ENCODE measurements at regions not wholly inside any gene's neighbourhood (a gene's known extent, or its start where the extent isn't known, plus 50 kb on each side); places are given as distances from the start of the nearest gene placed in this dataset.
A peak's percentile ranks its signal among the peaks of the same experiment; 100 is the strongest.

- intact Hi-C loops (cut with DNase I) = no loop called here
- Histone ChIP-seq H3K27me3 (no peaks in the 10 kb centered on the region), H3K4me3 (no peak overlapping the region), H3K27ac (no peak overlapping the region), H3K36me3 (no peaks in the 10 kb centered on the region), H3K4me1 (no peaks in the 10 kb centered on the region), H3K9me3 (no peaks in the 10 kb centered on the region)
- ATAC-seq = no peak
- no peak for TF ChIP-seq CTCF (IDR thresholded peaks at IDR 0.05)
- DNase-seq = no peak
- FAIRE-seq = no peak
These were observed 295.4 kb downstream of the RPAP3 start for GRCh38 chr12:47410383-47410782.

GRCh38 chr12:47409310-47409987 is 296.4 kb downstream of the RPAP3 start:
- WGBS, 2 donors = 80 to 84% methylated on average over 4 of the region's 4 CpGs
- Histone ChIP-seq H3K27me3 (no peaks in the 10 kb centered on the region), H3K36me3 (no peaks in the 10 kb centered on the region), H3K4me3 (no peak overlapping the region), H3K27ac (no peak overlapping the region), H3K9me3 (no peaks in the 10 kb centered on the region), H3K4me1 (no peaks in the 10 kb centered on the region)
- FAIRE-seq = no peak
- intact Hi-C loops (cut with DNase I) = no loop called here
- no peak for TF ChIP-seq CTCF (IDR thresholded peaks at IDR 0.05)
- no peak for ATAC-seq
- DNase-seq = no peak

- intact Hi-C loops (cut with DNase I) = no loop called here
- Histone ChIP-seq H3K36me3 (no peaks in the 10 kb centered on the region), H3K4me3 (no peak overlapping the region), H3K9me3 (no peaks in the 10 kb centered on the region), H3K4me1 (no peaks in the 10 kb centered on the region), H3K27ac (peak overlapping the region in 1 of 4 donors; percentile 8), H3K27me3 (no peaks in the 10 kb centered on the region)
- FAIRE-seq (no peak), ATAC-seq (peak; percentile 81 to 96 (median 86)), DNase-seq (peak in 2 of 6 donors; percentile 12 to 35)
- 59 to 60% methylated on average over 2 of the region's 2 CpGs for WGBS, 2 donors
- no peak for TF ChIP-seq CTCF (IDR thresholded peaks at IDR 0.05)
These were observed 297.5 kb downstream of the RPAP3 start for GRCh38 chr12:47408171-47408871.

- no peaks in the 10 kb centered on the region for H3K4me1 ChIP-seq
- intact Hi-C loops (cut with DNase I) = no loop called here
- WGBS, 2 donors = 35 to 50% methylated on average over 5 of the region's 5 CpGs
- H3K9me3 ChIP-seq = no peaks in the 10 kb centered on the region
- H3K4me3 ChIP-seq = no peak overlapping the region
- H3K27me3 ChIP-seq = no peaks in the 10 kb centered on the region
- FAIRE-seq (no peak), DNase-seq (no peak), ATAC-seq (peak in 3 of 4 donors; percentile 24 to 43 (median 29))
- peak overlapping the region in 1 of 4 donors; percentile 8 for H3K27ac ChIP-seq
- no peak for TF ChIP-seq CTCF (IDR thresholded peaks at IDR 0.05)
- no peaks in the 10 kb centered on the region for H3K36me3 ChIP-seq
These were observed 298.2 kb downstream of the RPAP3 start for GRCh38 chr12:47407463-47408129.
